Mesodermal cell (in vitro differentiated cells): ENCODE measurements at regions not wholly inside any gene's neighbourhood (a gene's known extent, or its start where the extent isn't known, plus 50 kb on each side); places are given as distances from the start of the nearest gene placed in this dataset.

ENCODE experiments used
- H3K27ac ChIP-seq: 2 replicates; pipeline ENCODE4 v1.7.0; 2013; ENCODE audit warnings: mild to moderate bottlenecking, low read depth, low read length, moderate library complexity; ENCODE audit not compliant: severe bottlenecking
- H3K36me3 ChIP-seq: 2 replicates; pipeline ENCODE4 v1.7.1; 2013; ENCODE audit warnings: mild to moderate bottlenecking, low read length, moderate library complexity; ENCODE audit not compliant: control insufficient read depth, insufficient read depth
- H3K4me1 ChIP-seq: one replicate; pipeline ENCODE4 v1.7.1; 2013; ENCODE audit warnings: mild to moderate bottlenecking, low read length; ENCODE audit not compliant: insufficient read depth, control insufficient read depth, poor library complexity, severe bottlenecking
- H3K4me3 ChIP-seq: 2 replicates; pipeline ENCODE4 v1.7.0; 2013; ENCODE audit warnings: low read length, control low read depth, mild to moderate bottlenecking; ENCODE audit not compliant: insufficient read depth, poor library complexity, severe bottlenecking; ENCODE audit errors: extremely low read depth
- H3K9me3 ChIP-seq: 2 replicates; pipeline ENCODE4 v1.7.1; 2013; ENCODE audit warnings: mild to moderate bottlenecking, low read length, moderate library complexity; ENCODE audit not compliant: control insufficient read depth
- WGBS, 2 experiments: methylation state at CpG; one replicate each; pipeline ENCODE4 v1.1.5; 2013; ENCODE audit warnings: missing lambda C conversion rate in 2 of 2; ENCODE audit not compliant: insufficient coverage in 2 of 2; 5-methylcytosine and 5-hydroxymethylcytosine counted together

DNA sequence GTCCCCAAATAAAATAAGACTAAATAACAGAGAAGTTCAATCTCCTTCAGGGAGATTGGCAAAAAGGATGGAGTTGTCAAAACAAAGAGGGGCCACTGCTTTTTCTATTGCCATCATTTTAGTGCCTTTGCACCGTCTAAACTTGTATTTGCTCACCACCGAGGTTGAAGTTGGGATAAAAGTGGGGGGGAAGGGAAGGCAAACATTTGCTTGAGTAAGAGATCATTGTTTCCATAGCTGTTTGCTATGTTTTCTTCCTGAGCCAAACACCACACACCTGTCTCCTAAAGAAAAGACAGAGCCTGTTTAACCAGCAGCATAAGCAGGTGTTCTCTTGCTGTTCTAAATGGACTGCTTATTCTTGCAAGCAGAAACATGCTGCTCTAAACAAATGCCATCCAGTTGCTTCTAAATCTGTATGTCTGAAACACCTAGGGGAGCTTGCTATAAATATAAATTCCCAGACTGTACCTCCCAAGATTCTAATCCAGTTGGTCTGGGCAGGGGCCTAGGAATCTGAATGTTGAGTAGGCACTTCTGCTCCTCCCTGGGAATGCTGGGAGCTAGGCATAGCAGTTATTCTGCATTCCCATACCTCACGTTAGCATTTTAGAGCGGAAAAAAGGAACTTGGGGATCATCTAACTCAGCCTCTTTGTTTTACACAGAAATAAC lies 179.4 kb upstream of the ARL4C start:
- peaks cover 60% of the 10 kb centered on the region for H3K4me1 ChIP-seq
- H3K36me3 ChIP-seq, result no peaks in the 10 kb centered on the region
- peak overlapping the region; percentile 62 for H3K27ac ChIP-seq
- 81 to 83% methylated on average over 1 to 3 of the region's 4 CpGs for WGBS, 2 experiments
- no peak overlapping the region for H3K4me3 ChIP-seq
- H3K9me3 ChIP-seq, result peaks cover 18% of the 10 kb centered on the region

DNA sequence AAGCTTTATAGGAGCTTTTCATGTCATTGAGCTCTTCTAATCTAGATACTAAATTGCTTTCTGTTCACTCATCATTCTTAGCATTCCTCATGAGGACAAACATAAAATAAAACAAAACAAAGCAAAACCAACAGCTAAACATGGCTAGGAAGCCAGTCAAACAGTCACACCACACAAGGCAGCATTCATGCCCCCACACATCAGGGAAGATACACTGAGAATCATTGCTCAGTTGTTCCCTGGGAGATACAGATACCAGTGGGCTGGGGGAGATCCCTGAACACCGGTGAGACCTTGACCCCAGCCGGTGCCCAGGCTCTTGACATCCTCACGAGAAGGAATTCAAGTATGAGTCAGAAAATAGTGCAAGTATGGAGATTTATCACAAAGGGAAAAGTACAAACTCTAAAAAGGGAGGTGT lies 177.9 kb upstream of the ARL4C start:
- H3K4me1 ChIP-seq, result peaks cover 47% of the 10 kb centered on the region
- H3K27ac ChIP-seq, result peak overlapping the region; percentile 79
- WGBS, 2 experiments, result 40% methylated on average over 1 of the region's 3 CpGs; no CpG with 5 or more reads in 1 of the 2 experiments
- no peaks in the 10 kb centered on the region for H3K36me3 ChIP-seq
- no peak overlapping the region for H3K4me3 ChIP-seq
- H3K9me3 ChIP-seq, result peaks cover 18% of the 10 kb centered on the region

DNA sequence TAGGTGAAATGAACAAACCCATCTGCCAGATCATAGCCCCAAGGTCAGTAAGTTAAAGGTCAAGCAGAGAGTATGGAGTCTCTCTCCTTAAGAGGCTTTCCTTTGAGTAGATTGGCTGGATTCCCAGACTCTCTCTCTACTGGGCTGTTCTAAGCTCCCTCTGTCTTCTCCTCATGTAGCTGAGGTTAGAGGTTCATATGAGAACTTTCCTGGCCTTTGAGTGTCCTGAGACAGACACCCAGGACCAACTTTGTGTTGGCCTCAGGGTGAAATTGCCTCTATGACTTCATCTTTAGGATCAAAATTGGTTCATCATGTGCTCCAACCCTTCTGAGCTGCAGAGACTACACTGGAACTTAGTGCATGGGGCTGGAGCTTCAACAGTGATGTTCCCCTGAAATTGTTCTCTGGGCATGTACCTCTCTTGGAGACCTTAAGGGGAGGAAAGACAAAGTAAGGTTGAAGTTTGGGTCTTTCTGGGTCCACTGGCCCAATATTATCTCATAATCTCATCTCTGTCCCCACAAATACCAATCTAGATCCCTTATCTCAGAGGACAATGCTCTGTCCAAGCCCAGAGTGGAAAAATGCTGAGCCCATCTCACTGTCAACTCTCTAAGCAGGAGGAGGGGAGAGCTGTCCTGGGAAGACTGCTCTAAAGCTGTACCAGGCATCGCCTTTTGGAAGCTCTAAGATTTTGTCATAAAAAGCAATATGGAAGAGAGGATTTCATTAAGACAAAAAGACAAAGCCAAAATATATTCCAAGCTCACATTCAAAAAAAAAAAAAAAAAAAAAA lies 177.3 kb upstream of the ARL4C start:
- Histone ChIP-seq H3K36me3 (no peaks in the 10 kb centered on the region), H3K9me3 (peaks cover 18% of the 10 kb centered on the region), H3K4me3 (no peak overlapping the region), H3K27ac (peak overlapping the region; percentile 79), H3K4me1 (peaks cover 40% of the 10 kb centered on the region)
- no CpG with 5 or more reads among the region's 1 CpG for WGBS, 2 experiments

DNA sequence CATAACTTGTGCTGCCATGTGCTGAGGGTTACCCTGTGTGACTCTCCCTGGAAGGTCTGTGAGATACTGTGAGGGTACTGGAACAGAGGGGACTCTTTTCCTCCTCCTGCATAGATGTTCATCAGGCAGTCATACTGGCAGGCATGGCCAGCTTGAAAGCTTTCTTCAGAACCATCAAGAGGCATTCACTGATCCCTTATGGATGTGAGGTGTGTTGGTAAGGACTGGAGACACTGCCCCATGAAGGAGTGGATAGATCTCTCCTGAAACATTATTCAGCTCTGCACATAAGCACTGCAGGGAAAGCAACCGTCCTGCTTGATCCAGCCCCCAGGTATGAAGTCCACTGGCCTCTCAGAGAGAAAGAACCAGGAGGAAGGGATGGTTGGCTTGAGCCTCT lies 176.6 kb upstream of the ARL4C start:
- Histone ChIP-seq H3K36me3 (no peaks in the 10 kb centered on the region), H3K4me3 (no peak overlapping the region), H3K9me3 (peaks cover 15% of the 10 kb centered on the region), H3K27ac (no peak overlapping the region), H3K4me1 (peaks cover 36% of the 10 kb centered on the region)
- WGBS, 2 experiments, result no CpG with 5 or more reads among the region's 1 CpG

DNA sequence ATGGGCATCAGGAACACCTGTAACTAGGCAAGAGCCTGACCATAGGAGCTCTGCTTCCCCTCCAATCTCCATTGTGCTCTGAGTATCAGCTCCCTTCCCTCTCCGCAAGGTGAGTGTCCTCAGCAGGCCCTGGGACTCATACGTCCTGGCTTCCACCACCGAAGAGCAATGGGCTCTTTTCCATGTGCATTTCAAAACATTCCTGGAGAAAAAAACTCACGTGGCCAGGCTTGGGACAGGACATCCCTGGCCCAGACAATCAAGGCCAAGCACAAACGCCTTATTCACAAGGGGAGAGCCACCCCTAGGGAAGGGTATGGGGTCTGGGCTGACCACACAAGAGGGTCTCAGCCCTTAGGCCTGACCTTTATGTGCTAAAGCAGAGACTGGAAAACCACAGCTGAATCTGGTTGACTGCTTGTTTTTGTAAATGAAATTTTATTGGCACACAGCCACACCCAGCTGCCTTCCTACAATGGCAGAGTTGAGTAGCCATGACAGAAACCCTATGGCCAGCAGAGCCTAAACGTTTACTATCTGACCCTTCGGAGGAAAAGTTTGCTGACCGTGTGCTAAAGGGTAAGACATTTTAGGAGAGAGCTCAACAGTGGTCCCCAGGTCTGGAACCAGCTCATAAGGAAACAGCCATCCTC lies 175.7 kb upstream of the ARL4C start:
- Histone ChIP-seq H3K4me1 (peaks cover 36% of the 10 kb centered on the region), H3K36me3 (no peaks in the 10 kb centered on the region), H3K4me3 (no peak overlapping the region), H3K9me3 (peaks cover 15% of the 10 kb centered on the region), H3K27ac (no peak overlapping the region)
- WGBS, 2 experiments, result 92 to 98% methylated on average over 5 to 7 of the region's 8 CpGs

DNA sequence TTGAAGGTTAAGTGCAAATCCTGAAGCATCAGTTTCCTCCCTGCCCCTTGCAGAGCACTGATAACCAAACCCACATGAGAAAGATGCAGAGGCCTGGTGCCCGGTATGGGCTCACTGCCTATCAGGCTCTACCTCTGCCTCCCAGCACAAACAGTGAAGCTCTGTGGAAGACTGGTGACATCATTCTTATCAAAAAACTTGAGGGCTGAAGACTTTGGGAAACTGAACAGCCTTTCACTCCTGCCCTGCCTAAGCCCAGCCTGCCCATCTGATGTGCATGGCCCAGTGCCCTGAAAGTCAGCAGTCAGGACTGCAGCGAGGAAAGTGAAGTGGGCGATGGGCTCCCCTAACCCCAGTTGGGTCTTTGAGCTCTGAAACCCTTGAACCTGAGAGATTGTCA lies 174.8 kb upstream of the ARL4C start:
- Histone ChIP-seq H3K27ac (no peak overlapping the region), H3K4me3 (no peak overlapping the region), H3K36me3 (no peaks in the 10 kb centered on the region), H3K4me1 (peaks cover 33% of the 10 kb centered on the region), H3K9me3 (peaks cover 15% of the 10 kb centered on the region)
- 96 to 100% methylated on average over 2 to 3 of the region's 3 CpGs for WGBS, 2 experiments

DNA sequence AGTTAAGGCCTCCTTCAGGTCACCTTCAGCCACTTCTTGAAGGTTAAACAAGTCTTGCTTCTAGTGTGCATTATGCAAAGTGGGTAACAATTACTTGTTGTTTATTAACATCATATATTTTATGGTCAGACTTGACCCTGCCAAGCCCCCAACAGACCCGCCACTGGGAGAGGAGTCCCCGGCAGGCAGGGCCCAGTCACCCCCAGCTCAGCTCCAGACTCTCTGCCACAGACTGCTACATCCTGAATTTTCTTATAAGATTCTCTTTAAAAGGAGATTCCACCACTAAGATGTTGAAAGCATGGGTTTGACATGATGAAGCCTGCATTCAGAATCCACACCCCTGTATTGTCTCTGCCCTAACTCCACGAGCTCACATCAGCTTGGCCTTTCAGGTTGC lies 174.3 kb upstream of the ARL4C start:
- peaks cover 28% of the 10 kb centered on the region for H3K4me1 ChIP-seq
- H3K27ac ChIP-seq, result no peak overlapping the region
- H3K4me3 ChIP-seq, result no peak overlapping the region
- no peaks in the 10 kb centered on the region for H3K36me3 ChIP-seq
- H3K9me3 ChIP-seq, result peaks cover 15% of the 10 kb centered on the region
- WGBS, 2 experiments, result 82 to 100% methylated on average over 1 to 2 of the region's 3 CpGs

DNA sequence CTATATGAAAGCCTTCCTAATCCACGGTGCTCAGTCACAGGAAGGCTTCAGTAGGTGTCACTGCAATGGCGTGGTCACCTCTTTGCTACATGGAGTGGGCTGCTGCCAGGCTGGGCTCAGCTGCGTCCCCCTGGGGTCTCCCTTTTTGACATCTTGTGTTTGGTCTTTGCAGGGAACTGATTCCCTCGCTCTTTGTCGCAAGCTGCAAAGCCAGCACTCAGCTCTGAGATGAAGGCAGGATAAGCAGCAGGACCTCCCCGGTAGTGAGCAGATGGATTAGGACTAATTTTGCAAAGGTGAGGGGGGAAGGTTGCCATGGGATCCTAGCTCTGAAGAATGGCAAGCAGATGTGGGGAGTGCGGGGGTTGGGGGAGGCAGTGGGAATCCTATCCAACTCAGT lies 173.9 kb upstream of the ARL4C start:
- Histone ChIP-seq H3K4me1 (peaks cover 24% of the 10 kb centered on the region), H3K36me3 (no peaks in the 10 kb centered on the region), H3K4me3 (no peak overlapping the region), H3K27ac (no peak overlapping the region), H3K9me3 (peaks cover 15% of the 10 kb centered on the region)
- WGBS, 2 experiments, result 80 to 89% methylated on average over 6 to 7 of the region's 7 CpGs

DNA sequence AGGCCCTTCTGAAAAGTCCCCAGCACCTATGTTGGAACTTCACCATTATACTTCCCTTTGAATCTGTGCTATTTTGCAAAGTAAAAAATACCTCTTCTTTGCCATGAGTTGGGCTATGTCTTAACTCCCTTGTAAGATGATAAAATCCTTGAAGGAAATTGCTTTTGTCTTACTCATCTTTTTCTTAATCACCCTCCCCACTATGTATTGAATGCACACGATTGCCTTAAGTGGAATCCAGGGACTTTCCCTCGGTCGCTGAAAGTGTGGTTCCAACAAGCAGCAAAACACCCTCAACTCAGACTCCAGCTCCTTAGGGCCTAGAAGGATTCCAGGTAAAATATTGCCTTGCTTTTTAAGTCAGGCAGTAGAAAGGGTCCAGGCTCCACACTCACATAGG lies 173.2 kb upstream of the ARL4C start:
- WGBS, 2 experiments, result 93 to 100% methylated on average over 2 to 3 of the region's 3 CpGs
- H3K4me1 ChIP-seq, result peaks cover 17% of the 10 kb centered on the region
- H3K27ac ChIP-seq, result no peak overlapping the region
- H3K36me3 ChIP-seq, result no peaks in the 10 kb centered on the region
- H3K4me3 ChIP-seq, result no peak overlapping the region
- peaks cover 16% of the 10 kb centered on the region for H3K9me3 ChIP-seq

DNA sequence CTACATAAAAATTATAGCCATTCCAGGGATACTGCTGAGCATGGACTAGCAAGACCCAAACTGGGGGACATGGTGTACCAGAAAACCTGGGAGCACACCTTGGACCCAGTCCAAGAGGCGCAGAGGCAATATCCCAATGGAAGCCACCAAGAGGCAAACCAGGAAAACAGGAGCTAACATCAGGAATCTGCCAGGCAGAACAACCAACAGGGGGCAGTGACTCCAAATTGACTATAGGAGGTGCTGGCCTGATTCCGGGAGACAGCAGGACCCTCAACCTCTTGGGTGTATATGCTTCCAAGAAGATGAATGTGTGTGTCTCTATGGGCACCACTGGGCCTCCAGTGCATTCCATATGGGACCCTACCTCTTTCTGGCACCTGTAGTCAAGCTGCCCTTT lies 172.7 kb upstream of the ARL4C start:
- H3K36me3 ChIP-seq, result no peaks in the 10 kb centered on the region
- H3K9me3 ChIP-seq, result peaks cover 20% of the 10 kb centered on the region
- peaks cover 13% of the 10 kb centered on the region for H3K4me1 ChIP-seq
- WGBS, 2 experiments, result 88 to 100% methylated on average over 1 to 2 of the region's 2 CpGs
- no peak overlapping the region for H3K27ac ChIP-seq
- no peak overlapping the region for H3K4me3 ChIP-seq
